Tibial artery (tissue), 4 donors: ENCODE measurements at regions not wholly inside any gene's neighbourhood (a gene's known extent, or its start where the extent isn't known, plus 50 kb on each side); places are given as distances from the start of the nearest gene placed in this dataset.
A peak's percentile ranks its signal among the peaks of the same experiment; 100 is the strongest.

Experiments
- DNase-seq, 2 donors: peaks; one replicate each; pipeline ENCODE4 v3.0.0-alpha.2; 2019
- H3K27ac ChIP-seq, 2 donors: fragments of 200-600 bp; sonication (generic) in 1 of 2; 1 replicate in 1 of 2; 2 replicates in 1 of 2; pipeline ENCODE4 v1.5.1; 2018 to 2019; ENCODE audit warnings: mild to moderate bottlenecking in 1 of 2
- H3K27me3 ChIP-seq, 2 donors: fragments of 200-600 bp; sonication (generic) in 1 of 2; one replicate each; pipeline versions ENCODE4 v1.5.1 to v1.6.0; 2016 to 2019
- H3K36me3 ChIP-seq, 3 donors: fragments of 200-600 bp; sonication (generic) in 2 of 3; one replicate each; pipeline ENCODE4 v1.5.1; 2016 to 2019; ENCODE audit warnings: mild to moderate bottlenecking in 2 of 3
- H3K4me1 ChIP-seq, 4 donors: fragments of 200-600 bp; sonication (generic) in 2 of 4; 1 replicate in 3 of 4; 2 replicates in 1 of 4; pipeline ENCODE4 v1.5.1; 2016 to 2019
- H3K4me3 ChIP-seq, 2 donors: fragments of 200-600 bp; sonication (generic) in 1 of 2; 1 replicate in 1 of 2; 2 replicates in 1 of 2; pipeline ENCODE4 v1.5.1; 2018 to 2019; ENCODE audit warnings: mild to moderate bottlenecking in 2 of 2
- H3K9me3 ChIP-seq, 3 donors: fragments of 200-600 bp; sonication (generic) in 1 of 3; one replicate each; pipeline ENCODE4 v1.5.1; 2016 to 2019
- intact Hi-C: fragments of 100-400 bp; cut with DNase I; formaldehyde crosslinking; loops from one replicate; pipeline ENCODE4 v1.15.0; 2023; ENCODE audit warnings: low total_unique reads
- TF ChIP-seq, protein P1 (sequence below), 2 experiments: fragments of 200-600 bp in 1 of 2; fragments of 450-650 bp in 1 of 2; IDR thresholded peaks; one replicate each; pipeline ENCODE4 v1.5.1; 2017 to 2019; ENCODE audit warnings: antibody characterized with exemption in 2 of 2, mild to moderate bottlenecking in 1 of 2, moderate library complexity in 1 of 2

DNA sequence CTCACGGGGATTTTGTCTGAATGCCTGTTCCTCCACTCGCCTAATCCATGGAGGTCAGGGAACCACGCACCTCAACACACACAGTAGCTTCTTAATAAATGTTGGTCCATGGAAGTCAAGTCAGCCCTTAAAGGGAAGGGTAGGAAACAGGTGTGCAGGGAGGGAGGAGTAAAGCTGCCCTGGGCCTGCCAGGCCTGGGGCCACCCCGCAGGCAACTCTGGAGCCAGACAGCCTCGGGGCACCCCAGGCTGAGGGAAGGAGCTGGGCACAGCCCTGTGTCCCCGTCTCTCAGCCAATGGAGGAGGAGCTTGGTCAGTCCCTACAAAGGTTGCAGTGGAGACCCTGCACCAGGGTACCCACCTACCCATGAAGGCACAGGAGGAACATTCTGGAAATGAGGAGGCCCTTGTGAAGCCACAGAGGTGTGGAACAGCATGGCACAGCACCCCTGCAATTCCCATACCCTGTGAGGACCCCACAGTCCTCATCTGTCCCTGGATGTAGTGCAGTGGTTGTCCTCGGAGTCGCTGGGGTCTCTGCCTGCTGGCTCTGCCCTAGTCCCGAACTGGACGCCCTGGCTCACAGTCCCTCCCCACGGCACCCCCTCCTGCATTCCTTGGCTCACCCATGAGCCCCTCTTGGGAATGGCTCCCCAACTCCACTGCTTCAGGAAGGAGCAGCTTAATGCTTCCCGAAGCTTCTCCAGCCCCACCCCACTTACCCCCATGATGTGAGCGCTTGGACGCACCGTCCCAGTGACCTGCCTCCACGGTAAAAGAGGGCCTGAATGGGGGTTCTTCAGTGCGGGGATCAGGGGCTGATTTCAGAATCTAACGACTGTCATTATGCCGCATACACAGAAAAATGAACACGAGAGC lies 79.2 kb upstream of the INSIG1 start:
- Histone ChIP-seq H3K4me1 (peaks cover 0 to 14% (median 3%) of the 10 kb centered on the region in 4 donors), H3K27me3 (peaks cover 0 to 61% of the 10 kb centered on the region in 2 donors), H3K4me3 (no peak overlapping the region), H3K27ac (no peak overlapping the region), H3K36me3 (no peaks in the 10 kb centered on the region), H3K9me3 (no peaks in the 10 kb centered on the region)
- intact Hi-C loops, result no loop called here
- peak in 1 of 2 donors; percentile 51 for DNase-seq
- TF ChIP-seq, protein P1, sequence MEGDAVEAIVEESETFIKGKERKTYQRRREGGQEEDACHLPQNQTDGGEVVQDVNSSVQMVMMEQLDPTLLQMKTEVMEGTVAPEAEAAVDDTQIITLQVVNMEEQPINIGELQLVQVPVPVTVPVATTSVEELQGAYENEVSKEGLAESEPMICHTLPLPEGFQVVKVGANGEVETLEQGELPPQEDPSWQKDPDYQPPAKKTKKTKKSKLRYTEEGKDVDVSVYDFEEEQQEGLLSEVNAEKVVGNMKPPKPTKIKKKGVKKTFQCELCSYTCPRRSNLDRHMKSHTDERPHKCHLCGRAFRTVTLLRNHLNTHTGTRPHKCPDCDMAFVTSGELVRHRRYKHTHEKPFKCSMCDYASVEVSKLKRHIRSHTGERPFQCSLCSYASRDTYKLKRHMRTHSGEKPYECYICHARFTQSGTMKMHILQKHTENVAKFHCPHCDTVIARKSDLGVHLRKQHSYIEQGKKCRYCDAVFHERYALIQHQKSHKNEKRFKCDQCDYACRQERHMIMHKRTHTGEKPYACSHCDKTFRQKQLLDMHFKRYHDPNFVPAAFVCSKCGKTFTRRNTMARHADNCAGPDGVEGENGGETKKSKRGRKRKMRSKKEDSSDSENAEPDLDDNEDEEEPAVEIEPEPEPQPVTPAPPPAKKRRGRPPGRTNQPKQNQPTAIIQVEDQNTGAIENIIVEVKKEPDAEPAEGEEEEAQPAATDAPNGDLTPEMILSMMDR (IDR thresholded peaks at IDR 0.05), result no peak

DNA sequence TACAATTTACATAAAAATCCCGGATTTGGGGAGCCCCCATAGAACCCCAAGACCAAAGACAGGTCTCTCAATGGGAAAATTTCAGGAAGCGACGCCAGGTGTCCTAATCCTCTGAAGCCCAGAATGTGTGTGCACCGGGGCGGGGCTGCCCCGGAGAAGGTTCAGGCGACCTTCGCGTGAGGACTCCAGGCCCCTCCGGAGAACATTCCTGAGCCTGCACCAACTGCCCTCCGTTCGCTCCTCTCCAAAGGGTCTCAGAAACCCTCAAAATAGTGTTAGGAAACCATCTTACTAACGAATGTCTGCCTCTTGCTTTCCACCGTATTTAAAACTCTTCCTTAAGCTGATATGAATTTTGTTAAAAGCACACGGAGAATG lies 78.5 kb upstream of the INSIG1 start:
- H3K36me3 ChIP-seq, result no peaks in the 10 kb centered on the region
- no peak overlapping the region for H3K27ac ChIP-seq
- no peak for DNase-seq
- intact Hi-C loops, result no loop called here
- no peak overlapping the region for H3K4me3 ChIP-seq
- peaks cover 0 to 9% (median 3%) of the 10 kb centered on the region in 4 donors for H3K4me1 ChIP-seq
- H3K27me3 ChIP-seq, result peaks cover 0 to 54% of the 10 kb centered on the region in 2 donors
- TF ChIP-seq, protein P1 (IDR thresholded peaks at IDR 0.05), result no peak
- no peaks in the 10 kb centered on the region for H3K9me3 ChIP-seq

DNA sequence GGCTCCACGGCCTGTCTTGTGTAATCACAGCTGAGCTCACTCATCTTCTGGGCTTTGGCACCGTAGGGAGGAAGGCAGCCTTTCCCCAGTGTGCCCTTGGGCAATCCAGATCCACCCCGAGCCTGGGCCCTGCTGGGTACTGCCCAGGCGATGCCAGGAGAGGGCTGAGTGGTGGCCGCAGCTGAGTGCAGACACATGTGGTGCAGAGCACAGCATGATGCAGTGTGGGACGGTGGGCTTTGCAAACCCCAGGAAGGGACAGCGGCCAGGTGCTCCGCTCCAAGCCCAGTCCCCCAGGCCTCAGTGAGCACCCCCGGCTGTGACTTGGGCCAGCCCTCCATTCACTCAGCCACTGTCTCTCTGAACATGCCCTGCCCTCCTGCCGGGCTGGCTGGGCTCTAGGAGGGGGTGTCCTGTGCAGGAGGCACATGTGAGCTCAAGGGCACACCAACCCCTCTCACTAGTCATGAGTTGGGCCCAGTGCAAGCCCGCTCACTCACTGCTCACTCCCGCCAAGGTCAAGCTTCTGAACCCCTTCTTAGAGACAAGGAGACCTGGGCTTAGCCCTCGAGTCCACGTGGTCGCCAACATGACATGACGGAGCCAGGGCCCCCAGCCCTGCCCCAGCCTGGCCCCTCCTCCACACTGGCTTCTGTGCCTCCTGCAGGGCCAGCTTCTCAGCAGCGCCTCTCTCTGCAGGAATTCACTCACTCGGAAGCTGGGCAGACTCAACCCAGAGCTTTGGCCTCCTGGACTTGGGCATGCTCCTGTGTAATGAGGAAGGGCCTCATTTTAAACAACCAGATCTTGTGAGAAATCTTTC lies 77.5 kb upstream of the INSIG1 start:
- Histone ChIP-seq H3K4me1 (no peaks in the 10 kb centered on the region), H3K9me3 (no peaks in the 10 kb centered on the region), H3K36me3 (no peaks in the 10 kb centered on the region), H3K27me3 (peaks cover 0 to 52% of the 10 kb centered on the region in 2 donors), H3K27ac (no peak overlapping the region), H3K4me3 (no peak overlapping the region)
- intact Hi-C loops, result no loop called here
- TF ChIP-seq, protein P1 (IDR thresholded peaks at IDR 0.05), result no peak
- DNase-seq, result peak in 1 of 2 donors; percentile 59

DNA sequence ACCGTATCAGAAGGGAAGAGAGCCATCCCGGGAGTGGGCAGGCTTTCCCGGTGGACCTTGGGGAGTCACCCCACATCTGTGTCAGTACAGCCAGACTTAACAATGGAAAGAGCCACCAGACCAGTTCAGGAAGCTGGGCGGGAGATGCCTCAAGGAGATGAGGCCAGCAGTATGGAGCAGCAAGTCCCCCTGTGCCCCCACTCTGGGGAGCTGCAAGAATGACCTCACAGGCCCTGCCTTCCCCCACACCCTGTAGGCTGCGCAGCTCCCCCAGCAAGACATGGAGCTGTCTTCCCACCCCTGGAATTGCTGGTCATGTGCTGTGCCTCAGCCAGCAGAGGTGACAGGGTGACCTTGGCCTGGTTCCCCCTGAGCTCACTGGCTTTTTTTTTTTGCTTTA lies 76.8 kb upstream of the INSIG1 start:
- H3K4me3 ChIP-seq, result no peak overlapping the region
- H3K36me3 ChIP-seq, result no peaks in the 10 kb centered on the region
- DNase-seq, result peak in 1 of 2 donors; percentile 31
- TF ChIP-seq, protein P1 (IDR thresholded peaks at IDR 0.05), result no peak
- intact Hi-C loops, result no loop called here
- no peaks in the 10 kb centered on the region for H3K9me3 ChIP-seq
- H3K27me3 ChIP-seq, result peaks cover 0 to 52% of the 10 kb centered on the region in 2 donors
- no peaks in the 10 kb centered on the region for H3K4me1 ChIP-seq
- H3K27ac ChIP-seq, result no peak overlapping the region

DNA sequence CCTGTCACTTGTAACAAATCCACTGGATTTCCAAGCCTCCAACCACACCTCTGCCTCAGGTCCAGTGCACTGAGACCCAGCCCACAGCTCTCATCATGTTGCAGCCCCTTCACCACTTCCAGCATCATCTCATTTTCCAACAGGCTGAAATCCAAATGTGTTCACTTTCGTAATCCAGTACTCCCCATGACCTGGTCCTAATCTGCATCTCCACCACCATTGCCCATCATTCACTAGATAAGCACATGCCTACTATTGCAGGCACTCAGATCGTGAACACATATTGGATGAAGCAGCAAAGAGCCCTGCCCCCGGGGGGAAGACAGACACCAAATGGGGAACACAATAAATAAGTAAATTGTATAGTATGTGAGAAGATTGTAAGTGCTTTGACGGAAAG lies 76.1 kb upstream of the INSIG1 start:
- DNase-seq, result no peak
- H3K9me3 ChIP-seq, result no peaks in the 10 kb centered on the region
- TF ChIP-seq, protein P1 (IDR thresholded peaks at IDR 0.05), result no peak
- H3K27me3 ChIP-seq, result peaks cover 0 to 53% of the 10 kb centered on the region in 2 donors
- intact Hi-C loops, result no loop called here
- H3K4me3 ChIP-seq, result no peak overlapping the region
- H3K27ac ChIP-seq, result no peak overlapping the region
- no peaks in the 10 kb centered on the region for H3K4me1 ChIP-seq
- no peaks in the 10 kb centered on the region for H3K36me3 ChIP-seq
